GM18867 (cell line): ENCODE measurements at regions not wholly inside any gene's neighbourhood (a gene's known extent, or its start where the extent isn't known, plus 50 kb on each side); places are given as distances from the start of the nearest gene placed in this dataset.
"Not testable (repeated sequence)": the region's sequence is repeated elsewhere in the genome, so short reads cannot be mapped to it uniquely, and the experiment has no call there.

Experiments used
- ATAC-seq: cut with Tn5 transposase; IDR thresholded peaks from one replicate; pipeline ENCODE4 v1.9.1; 2021; ENCODE audit warnings: mild to moderate bottlenecking, moderate library complexity; ENCODE audit not compliant: unreplicated experiment

DNA sequence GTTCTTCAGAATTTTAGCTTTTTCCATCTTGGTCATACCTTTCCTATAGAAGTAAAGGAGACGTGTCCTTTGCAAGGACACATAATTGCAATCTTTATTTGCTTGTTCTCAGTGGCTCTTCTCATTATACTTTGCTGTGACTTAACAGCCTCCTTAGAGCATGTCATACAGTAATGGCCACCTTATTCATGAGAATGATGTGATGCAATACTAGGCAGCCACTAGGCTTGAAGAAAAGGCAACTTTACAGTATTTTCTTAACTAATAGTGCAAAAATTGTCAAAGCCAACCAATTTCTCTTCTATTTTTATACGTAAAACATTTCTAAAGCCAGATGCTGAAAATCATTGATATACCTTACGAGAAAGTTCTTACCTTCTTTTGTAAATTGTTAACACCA is 1296.8 kb upstream of the EYS start:
- no peak for ATAC-seq

GRCh38 chr6:67000121-67000520 is 1293.1 kb upstream of the EYS start:
- no peak for ATAC-seq

- not testable (repeated sequence) for ATAC-seq
Measured at GRCh38 chr6:66997579-66997978, 1290.6 kb upstream of the EYS start.

- no peak for ATAC-seq
Measured at GRCh38 chr6:66995669-66996068, 1288.6 kb upstream of the EYS start.

DNA sequence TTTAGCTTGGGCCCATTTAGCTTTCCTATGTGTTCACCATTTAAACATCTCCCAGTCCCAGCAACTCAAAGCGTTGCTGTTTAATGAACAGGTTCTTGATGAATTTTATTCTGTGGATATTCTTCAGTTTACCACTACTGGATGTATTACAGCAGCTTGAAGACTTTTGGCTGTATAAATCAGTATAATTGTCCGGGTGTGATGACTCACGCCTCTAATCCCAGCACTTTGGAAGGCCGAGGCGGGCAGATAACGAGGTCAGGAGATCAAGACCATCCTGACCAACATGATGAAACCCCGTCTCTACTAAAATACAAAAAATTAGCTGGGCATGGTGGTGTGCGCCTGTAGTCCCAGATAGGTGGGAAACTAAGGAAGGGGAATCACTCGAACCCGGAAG is 1286.7 kb upstream of the EYS start:
- not testable (repeated sequence) for ATAC-seq

DNA sequence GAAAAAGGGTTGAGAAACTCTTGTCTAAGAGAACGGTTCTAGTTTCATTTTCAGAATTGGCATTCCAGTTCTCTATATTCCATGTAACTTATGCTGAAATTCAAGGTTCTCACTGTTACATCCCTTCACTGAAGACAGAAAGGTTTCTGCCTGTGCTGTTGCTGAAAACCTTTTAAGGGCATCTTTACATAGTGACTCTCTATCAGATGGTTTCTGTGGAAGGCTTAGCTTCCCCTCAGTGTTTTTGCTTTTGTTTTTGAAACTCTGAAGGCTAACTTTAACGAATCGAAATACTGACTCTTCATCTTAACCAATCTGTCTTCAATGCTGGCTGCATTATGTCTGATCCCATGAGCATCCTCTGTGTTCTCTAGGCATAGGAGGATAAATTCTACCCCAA is 1286.2 kb upstream of the EYS start:
- peak; percentile 70 for ATAC-seq

DNA sequence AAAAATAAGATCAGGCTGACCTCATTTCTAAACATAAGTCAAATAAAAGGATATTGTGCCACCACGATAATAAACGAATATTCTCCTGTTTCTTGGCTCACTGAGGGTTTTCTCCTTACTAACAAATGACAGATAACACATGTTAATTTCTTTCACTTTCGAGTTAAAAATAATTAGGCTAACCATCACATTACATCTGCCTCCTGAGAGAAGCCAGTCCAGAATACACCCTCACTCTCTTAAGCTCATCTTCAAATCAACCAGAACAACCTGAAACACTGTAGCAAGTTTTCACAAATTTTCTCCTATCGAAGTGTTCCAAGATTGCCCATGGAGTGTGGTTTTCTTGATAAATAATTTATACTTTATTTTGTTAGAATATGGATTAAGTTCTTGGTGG is 1285.6 kb upstream of the EYS start:
- ATAC-seq, result no peak

DNA sequence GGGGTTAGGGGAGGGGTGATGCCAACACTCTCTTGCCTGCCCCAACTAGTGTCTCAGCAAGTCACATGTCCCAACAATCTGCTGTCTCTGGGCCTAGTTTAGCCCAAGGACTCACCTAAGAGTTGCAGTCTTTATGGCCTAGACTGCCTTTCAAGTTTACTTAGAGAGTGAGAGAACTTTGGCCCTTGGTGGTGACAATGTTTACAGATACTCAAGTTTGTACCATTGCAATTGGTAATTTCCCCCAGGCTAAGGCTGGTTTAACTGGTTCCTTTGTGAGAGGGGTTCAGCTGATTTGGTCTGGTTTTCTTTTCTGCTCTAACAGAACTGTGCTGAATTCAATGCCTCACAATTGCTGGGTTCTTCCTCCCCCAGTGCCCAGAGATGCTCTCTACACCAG is 1279.9 kb upstream of the EYS start:
- no peak for ATAC-seq

GRCh38 chr6:66985816-66986215 is 1278.8 kb upstream of the EYS start:
- ATAC-seq, result no peak

DNA sequence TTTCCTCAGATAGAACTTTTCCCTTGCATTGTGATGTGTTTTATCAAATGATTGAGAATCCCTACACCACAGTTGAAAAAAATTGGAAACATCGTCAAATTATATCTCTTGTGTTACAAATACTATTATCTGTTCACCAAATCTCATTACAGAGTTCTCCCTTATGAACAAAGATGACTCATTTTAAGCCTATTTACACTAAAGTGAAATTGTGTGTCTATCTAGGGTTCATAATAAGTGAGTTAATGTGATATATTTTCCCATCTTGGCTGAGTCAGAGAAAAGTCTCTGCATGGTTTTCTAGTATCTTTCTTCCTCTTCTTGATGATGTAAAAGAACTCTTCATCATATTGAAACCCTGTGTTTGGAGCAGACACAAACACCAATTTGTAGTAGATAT is 1263.3 kb upstream of the EYS start:
- no peak for ATAC-seq

GRCh38 chr6:66965227-66965626 is 1258.2 kb upstream of the EYS start:
- ATAC-seq, result no peak

- ATAC-seq, result no peak
Measured at GRCh38 chr6:66964216-66964615, 1257.2 kb upstream of the EYS start.

GRCh38 chr6:66962082-66962481 is 1255.1 kb upstream of the EYS start:
- no peak for ATAC-seq

DNA sequence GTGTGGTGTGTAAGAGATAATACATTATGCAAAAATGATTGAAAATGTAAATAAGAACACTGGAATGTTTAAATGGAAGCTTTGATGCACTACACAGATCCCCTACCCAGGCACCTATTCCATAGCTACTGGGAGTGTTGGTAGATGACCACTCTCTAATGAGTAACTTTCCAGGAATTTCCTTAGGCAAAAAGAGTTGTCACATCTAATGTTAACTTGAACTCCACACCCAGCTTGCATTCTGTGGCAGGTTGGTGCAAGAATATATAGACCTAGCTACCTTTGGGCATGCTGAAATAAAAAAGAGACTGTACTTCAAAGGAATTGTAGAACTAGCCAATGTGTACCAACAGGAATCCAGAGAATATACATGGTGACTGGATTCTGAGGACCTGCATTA is 1254.2 kb upstream of the EYS start:
- no peak for ATAC-seq

GRCh38 chr6:66949191-66949661 is 1242.2 kb upstream of the EYS start:
- ATAC-seq, result no peak

DNA sequence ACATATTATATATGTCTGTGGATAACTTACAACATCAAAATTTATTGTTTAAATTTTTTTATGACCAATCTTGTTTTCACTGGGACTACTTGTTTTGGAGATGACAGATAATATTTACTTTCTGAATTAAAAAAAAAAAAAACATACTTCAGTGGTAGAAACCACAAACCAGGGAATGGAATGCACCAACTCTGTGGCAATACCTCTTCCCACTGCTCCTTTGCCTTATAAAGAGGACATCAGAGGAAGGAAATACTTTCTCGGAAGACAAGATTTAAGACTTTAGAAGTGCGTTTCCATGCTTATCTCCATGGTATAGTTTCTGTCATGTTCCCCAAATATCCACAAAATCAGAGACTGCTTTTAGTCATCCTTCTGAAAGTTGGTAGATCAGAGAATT is 1241.1 kb upstream of the EYS start:
- ATAC-seq, result no peak

DNA sequence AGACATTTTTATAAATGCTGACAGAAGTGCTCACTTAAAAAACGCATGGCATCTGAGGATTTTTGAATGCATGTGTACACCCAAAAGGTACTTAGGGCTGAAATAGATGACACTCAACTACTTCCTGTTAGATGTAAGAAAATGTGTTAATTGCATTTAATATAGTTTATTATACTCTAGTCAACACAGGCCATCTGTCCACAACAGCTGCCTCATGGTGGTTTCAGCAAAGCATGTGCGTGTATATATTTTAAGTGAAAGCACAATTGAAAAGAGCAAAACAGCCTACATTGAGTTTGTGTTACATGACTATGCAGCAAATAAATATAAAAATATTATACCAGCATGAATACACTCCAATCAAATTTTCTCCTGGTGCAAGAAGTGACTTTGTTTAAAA is 1233.0 kb upstream of the EYS start:
- ATAC-seq, result no peak

DNA sequence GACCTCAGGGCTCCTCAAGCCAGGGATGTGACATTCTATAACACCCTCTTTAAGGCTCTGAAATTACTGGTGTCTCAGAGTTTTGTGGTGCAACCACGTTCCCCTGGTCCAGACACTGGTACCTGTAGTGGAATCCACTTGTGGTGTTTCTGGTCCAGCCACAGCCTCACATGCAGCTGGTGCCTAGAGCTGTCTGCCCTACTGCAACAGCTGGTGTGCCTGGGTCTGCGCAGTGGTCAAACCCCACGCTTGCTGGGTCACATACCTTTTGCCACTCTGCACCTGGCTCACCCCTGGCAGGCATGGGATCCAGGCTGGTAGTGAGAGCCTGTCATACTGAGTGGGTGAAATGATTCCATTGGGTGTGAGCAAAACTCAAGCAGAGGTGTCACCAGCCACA is 1230.2 kb upstream of the EYS start:
- ATAC-seq, result no peak

DNA sequence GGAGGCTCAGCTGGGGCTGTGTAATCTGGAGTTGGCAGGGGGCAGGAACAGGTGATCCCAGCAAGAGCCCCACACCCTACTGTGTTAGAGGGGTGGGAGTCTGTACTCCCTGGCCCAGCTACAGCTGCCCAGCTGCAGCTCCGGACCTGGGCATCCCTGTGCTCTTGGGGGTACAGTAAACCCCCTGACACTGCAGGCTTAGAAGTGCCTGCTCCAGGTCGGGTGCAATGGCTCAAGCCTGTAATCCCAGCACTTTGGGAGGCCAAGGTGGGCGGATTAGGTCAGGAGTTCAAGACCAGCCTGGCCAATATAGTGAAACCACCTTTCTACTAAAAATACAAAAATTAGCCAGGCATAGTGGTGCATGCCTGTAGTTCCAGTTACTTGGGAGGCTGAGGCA is 1228.6 kb upstream of the EYS start:
- no peak for ATAC-seq

- ATAC-seq, result no peak
Measured at GRCh38 chr6:66931787-66932186, 1224.8 kb upstream of the EYS start.

DNA sequence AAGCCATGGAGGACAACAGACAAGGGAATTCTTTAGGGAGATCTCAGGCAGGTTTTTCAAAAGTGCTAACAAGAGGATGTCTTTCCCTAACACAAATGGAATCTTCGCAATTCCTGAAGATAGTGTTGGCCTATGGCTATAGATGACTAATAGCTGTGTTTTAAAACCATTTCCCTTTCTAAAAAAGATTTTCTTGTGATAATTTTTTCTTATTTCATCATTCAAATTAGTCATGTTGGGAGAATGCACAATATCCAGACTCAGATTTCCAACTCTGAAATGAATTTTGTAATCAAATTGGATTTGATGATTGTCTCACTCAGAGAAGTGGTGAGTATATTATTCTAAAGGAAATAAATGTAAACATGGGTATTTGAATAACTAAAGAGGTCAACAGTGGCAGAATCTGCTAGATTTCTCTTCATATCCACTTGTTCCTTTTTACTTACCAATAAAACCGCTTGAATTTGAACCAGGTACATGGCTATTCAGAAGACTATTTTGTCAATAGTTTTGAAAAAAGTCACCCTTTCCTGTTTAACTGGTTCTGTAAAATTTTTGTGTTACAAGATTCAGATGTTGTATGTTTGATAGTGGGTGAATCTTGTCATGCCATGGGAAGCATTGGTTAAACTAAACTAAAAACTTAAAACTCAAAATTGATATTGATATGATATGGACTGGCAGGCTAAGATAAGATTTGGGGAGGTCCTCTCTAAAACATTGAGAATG is 1223.7 kb upstream of the EYS start:
- ATAC-seq, result no peak

DNA sequence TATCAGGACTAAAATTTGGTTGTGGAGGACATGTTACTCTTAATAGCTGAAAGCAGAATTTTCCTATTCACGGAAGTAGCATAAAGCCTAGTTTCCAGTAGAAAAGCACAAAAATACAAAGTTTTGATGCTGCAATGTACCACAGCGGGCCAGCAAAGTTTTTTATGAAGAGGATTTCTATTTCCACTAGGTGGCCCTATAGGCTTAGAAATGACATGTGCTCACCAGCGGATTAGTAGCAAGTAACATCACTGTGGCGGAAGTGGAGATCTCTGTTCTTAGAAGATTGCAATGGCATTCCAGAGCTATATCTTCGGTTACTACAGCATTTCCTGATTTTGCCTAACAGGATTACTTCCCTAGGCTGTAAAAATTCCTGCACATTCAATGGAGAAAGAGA is 1219.0 kb upstream of the EYS start:
- no peak for ATAC-seq

DNA sequence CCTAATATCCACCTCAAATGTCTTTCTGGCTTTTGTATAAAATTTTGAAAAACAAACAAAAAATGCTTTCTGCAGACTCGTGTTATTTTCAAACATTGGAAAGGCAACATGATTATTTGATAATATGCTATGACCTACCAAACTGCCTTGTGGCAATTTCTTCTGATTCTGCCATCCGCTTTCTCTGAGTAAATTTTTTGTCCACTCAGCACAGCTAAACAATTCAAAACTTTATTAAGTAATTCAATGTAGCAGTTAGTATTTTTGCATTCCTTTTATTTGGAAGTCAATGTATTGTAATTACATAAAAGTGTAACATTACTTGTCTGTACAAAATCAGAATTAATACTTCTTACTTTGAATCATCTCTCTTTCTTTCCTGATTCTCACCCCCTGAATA is 1206.6 kb upstream of the EYS start:
- no peak for ATAC-seq
